Neural cell (in vitro differentiated cells): ENCODE measurements at regions not wholly inside any gene's neighbourhood (a gene's known extent, or its start where the extent isn't known, plus 50 kb on each side); places are given as distances from the start of the nearest gene placed in this dataset.

ENCODE experiments used
- H2AFZ ChIP-seq: fragments of 200-600, 300-800 bp; sonication (generic), shearing (Covaris generic); 2 replicates; pipeline ENCODE4 v1.6.0; 2014; ENCODE audit warnings: low read depth, mild to moderate bottlenecking, antibody characterized with exemption, low read length, moderate library complexity
- H3F3A ChIP-seq: fragments of 200-600 bp; shearing (Covaris generic); 2 replicates; pipeline ENCODE4 v1.6.1; 2016; ENCODE audit warnings: mild to moderate bottlenecking, moderate library complexity, mixed read lengths, antibody characterized with exemption, low read length; ENCODE audit not compliant: insufficient read depth, poor library complexity, severe bottlenecking
- H3K27ac ChIP-seq: fragments of 200-600, 300-800 bp; sonication (generic), shearing (Covaris generic); 2 replicates; pipeline ENCODE4 v1.5.1; 2014; ENCODE audit warnings: mild to moderate bottlenecking, low read length, moderate library complexity
- H3K27me3 ChIP-seq: fragments of 300-800, 200-600 bp; sonication (generic), shearing (Covaris generic); 2 replicates; pipeline ENCODE4 v1.6.0; 2014; ENCODE audit warnings: mild to moderate bottlenecking, low read depth, low read length, moderate library complexity; ENCODE audit not compliant: insufficient read depth
- H3K36me3 ChIP-seq: fragments of 300-800, 200-600 bp; sonication (generic), shearing (Covaris generic); 2 replicates; pipeline ENCODE4 v1.5.1; 2014; ENCODE audit warnings: mild to moderate bottlenecking, antibody characterized with exemption, low read length, moderate library complexity; ENCODE audit not compliant: insufficient read depth
- H3K4me2 ChIP-seq: fragments of 300-800, 200-600 bp; sonication (generic), shearing (Covaris generic); 2 replicates; pipeline ENCODE4 v1.6.0; 2014; ENCODE audit warnings: mild to moderate bottlenecking, low read length
- H3K4me3 ChIP-seq: fragments of 300-800, 200-600 bp; sonication (generic), shearing (Covaris generic); 2 replicates; pipeline ENCODE4 v1.5.1; 2014; ENCODE audit warnings: mild to moderate bottlenecking, low read length, moderate library complexity
- H3K79me2 ChIP-seq: fragments of 200-600 bp; shearing (Covaris generic); replicated peaks from 2 replicates; pipeline ENCODE4 v1.6.0; 2014; ENCODE audit warnings: mild to moderate bottlenecking, low read length, moderate library complexity; ENCODE audit not compliant: insufficient read depth
- H3K9ac ChIP-seq: fragments of 300-800, 200-600 bp; sonication (generic), shearing (Covaris generic); 2 replicates; pipeline ENCODE4 v1.6.1; 2016; ENCODE audit warnings: mild to moderate bottlenecking, low read length, mixed read lengths
- H3K9me2 ChIP-seq: fragments of 200-600 bp; shearing (Covaris generic); 2 replicates; pipeline ENCODE4 v1.6.1; 2016; ENCODE audit warnings: mild to moderate bottlenecking, low read length, mixed read lengths; ENCODE audit not compliant: insufficient read depth
- H3K9me3 ChIP-seq: fragments of 200-600, 300-800 bp; sonication (generic), shearing (Covaris generic); 2 replicates; pipeline ENCODE4 v1.6.1; 2016; ENCODE audit warnings: mild to moderate bottlenecking, mixed run types, low read length, moderate library complexity, mixed read lengths
- H4K20me1 ChIP-seq: fragments of 200-600 bp; shearing (Covaris generic); 2 replicates; pipeline ENCODE4 v1.6.1; 2016; ENCODE audit warnings: mild to moderate bottlenecking, mixed run types; ENCODE audit not compliant: insufficient read depth
- CTCF ChIP-seq: fragments of 450-650 bp; IDR thresholded peaks from 2 replicates; pipeline ENCODE4 v1.5.1; 2014; ENCODE audit warnings: antibody characterized with exemption, mild to moderate bottlenecking, moderate library complexity; ENCODE audit not compliant: poor library complexity, severe bottlenecking
- EP300 ChIP-seq: fragments of 450-650 bp; conservative IDR thresholded peaks from 2 replicates; pipeline ENCODE4 v1.6.1; 2014; ENCODE audit warnings: antibody characterized with exemption, mild to moderate bottlenecking, moderate library complexity; ENCODE audit not compliant: poor library complexity, severe bottlenecking
- EZH2 ChIP-seq: fragments of 200-600, 300-800 bp; shearing (Covaris generic), sonication (generic); IDR thresholded peaks from 2 replicates; pipeline ENCODE4 v1.6.1; 2014; ENCODE audit warnings: antibody characterized with exemption, low read length, borderline replicate concordance, mild to moderate bottlenecking; ENCODE audit not compliant: insufficient read depth, poor library complexity, severe bottlenecking
- MXI1 ChIP-seq: fragments of 450-650 bp; conservative IDR thresholded peaks from 2 replicates; pipeline ENCODE4 v1.6.1; 2014; ENCODE audit warnings: antibody characterized with exemption, mild to moderate bottlenecking; ENCODE audit not compliant: poor library complexity, severe bottlenecking
- POLR2AphosphoS5 ChIP-seq: IDR thresholded peaks from 2 replicates; pipeline ENCODE4 v1.6.1; 2012
- RAD21 ChIP-seq: fragments of 450-650 bp; conservative IDR thresholded peaks from 2 replicates; pipeline ENCODE4 v1.6.1; 2014; ENCODE audit warnings: antibody characterized with exemption, mild to moderate bottlenecking, moderate library complexity
- REST ChIP-seq: IDR thresholded peaks from 2 replicates; pipeline ENCODE4 v1.6.1; 2012; ENCODE audit warnings: borderline replicate concordance
- SMC3 ChIP-seq: fragments of 450-650 bp; conservative IDR thresholded peaks from 2 replicates; pipeline ENCODE4 v1.6.1; 2014; ENCODE audit warnings: antibody characterized with exemption, mild to moderate bottlenecking, moderate library complexity; ENCODE audit not compliant: poor library complexity
- TAF1 ChIP-seq: IDR thresholded peaks from 2 replicates; pipeline ENCODE4 v1.6.1; 2012; ENCODE audit warnings: low read depth

GRCh38 chr1:87744056-87744455 is 415.4 kb downstream of the LMO4 start (continued):
- TF ChIP-seq SMC3 (no peak), MXI1 (no peak), POLR2AphosphoS5 (no peak)

DNA sequence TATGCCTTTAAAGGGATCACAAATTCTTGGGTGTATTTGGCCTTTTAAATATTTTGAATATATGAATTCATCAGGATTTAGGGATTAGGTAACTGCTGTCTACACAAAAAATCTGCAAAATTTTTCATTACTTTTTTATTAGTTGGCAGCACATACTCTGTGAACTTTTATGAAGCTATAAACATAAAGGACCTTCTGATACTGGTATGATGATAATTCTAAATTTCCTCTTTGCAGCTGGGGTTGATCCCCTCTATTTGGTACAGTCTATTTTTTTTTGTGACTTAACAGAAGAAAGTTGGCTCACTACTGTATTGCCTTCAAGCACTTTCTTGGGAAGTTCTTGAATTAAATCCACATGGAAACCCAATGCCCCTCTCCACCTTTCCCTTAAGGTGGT is 416.1 kb downstream of the LMO4 start:
- H3K79me2 ChIP-seq: no peaks in the 10 kb centered on the region

DNA sequence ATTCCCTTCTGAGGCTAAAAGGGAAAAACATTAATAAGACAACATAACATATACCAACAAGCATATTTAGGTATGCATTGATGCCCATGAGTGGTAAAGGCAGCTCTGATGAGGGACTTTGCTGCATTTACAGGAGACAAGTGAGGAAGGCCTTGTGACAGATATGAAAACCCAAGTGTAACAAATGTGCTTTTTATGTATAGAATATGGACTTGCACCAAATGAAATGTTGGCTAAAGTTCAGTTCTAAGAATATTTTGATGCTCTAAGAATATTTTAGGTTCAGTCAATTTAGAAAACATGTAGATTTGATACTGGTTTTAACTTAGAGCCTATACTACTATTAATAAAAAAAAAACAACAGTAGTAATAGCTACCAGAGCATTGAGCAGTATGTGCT is 424.7 kb downstream of the LMO4 start:
- H3K36me3 ChIP-seq: no peaks in the 10 kb centered on the region
- no peak overlapping the region for H3K9ac ChIP-seq
- no peaks in the 10 kb centered on the region for H3K9me2 ChIP-seq
- H3K79me2 ChIP-seq: no peaks in the 10 kb centered on the region
- no peaks in the 10 kb centered on the region for H4K20me1 ChIP-seq
- H3K4me2 ChIP-seq: no peak overlapping the region
- no peak for TF ChIP-seq POLR2AphosphoS5
- TF ChIP-seq RAD21: no peak
- TF ChIP-seq EP300: no peak
- TF ChIP-seq TAF1: no peak
- TF ChIP-seq CTCF: no peak
- no peak for TF ChIP-seq MXI1
- no peak for TF ChIP-seq REST
- no peak for TF ChIP-seq EZH2
- no peak for TF ChIP-seq SMC3
- no peak overlapping the region for H3K4me3 ChIP-seq
- H3K9me3 ChIP-seq: no peaks in the 10 kb centered on the region
- H3F3A ChIP-seq: no peaks in the 10 kb centered on the region
- H3K27me3 ChIP-seq: no peaks in the 10 kb centered on the region
- no peak overlapping the region for H3K27ac ChIP-seq
- H2AFZ ChIP-seq: no peak overlapping the region

More for the DNA sequence above, 416.1 kb downstream of the LMO4 start:
- no peak overlapping the region for H3K27ac ChIP-seq
- no peak overlapping the region for H3K4me3 ChIP-seq
- no peak overlapping the region for H2AFZ ChIP-seq
- H3K4me2 ChIP-seq: no peak overlapping the region
- no peak overlapping the region for H3K9ac ChIP-seq
- no peaks in the 10 kb centered on the region for H3K36me3 ChIP-seq
- H4K20me1 ChIP-seq: no peaks in the 10 kb centered on the region
- no peaks in the 10 kb centered on the region for H3K9me2 ChIP-seq
- no peaks in the 10 kb centered on the region for H3F3A ChIP-seq
- TF ChIP-seq RAD21 (no peak), POLR2AphosphoS5 (no peak), EP300 (no peak), REST (no peak)
- no peaks in the 10 kb centered on the region for H3K27me3 ChIP-seq
- H3K9me3 ChIP-seq: no peaks in the 10 kb centered on the region
